ENCODE measurements at regions not wholly inside any gene's neighbourhood (a gene's known extent, or its start where the extent isn't known, plus 50 kb on each side); places are given as distances from the start of the nearest gene placed in this dataset.

DNA sequence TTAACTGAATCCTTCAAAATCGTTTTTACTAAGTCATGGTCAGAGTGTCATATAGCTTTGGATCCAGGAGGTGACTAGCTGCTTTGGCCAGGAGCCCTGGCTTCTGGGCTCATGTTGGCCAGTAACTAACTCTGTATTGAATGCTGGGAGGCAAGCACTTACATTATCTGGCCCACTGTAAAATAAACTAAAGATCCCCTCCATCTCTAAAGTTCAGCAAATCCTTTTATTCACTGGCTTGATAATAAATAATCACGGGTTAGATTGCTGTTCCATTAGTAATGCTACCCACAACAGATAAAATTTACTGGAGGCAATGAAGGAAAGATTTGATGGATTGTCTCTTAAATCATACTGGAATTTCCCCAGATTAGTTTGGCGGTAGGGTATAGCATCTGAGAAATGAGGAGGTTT, 382.2 kb upstream of the TLE4 start:
- no peak overlapping the region for H3K9ac ChIP-seq

DNA sequence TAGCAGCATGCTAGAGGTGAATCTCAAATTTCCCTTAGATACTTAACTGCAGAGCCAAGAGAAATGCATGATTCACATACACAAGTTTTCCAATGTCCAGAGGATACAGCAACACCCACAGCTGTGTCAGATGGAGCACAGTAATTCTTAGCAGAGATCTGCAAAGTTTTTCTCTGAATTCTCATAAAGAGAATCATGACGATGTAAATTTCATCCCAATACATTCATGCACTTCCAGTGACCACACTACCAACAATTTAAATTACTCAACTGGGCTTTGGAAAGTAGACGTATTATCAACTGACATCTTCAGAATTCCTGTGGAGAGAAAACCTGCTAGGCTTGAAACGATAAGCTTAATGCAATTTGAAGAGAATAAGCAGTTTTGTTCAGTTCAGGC, 378.8 kb upstream of the TLE4 start:
- Histone ChIP-seq H3K36me3 (no peaks in the 10 kb centered on the region), H3K27me3 (no peaks in the 10 kb centered on the region), H3K27ac (no peak overlapping the region), H3K9me3 (ENCODE audit: low read depth) (no peaks in the 10 kb centered on the region), H3K79me2 (ENCODE audit: low read depth) (no peaks in the 10 kb centered on the region), H3K4me1 (no peaks in the 10 kb centered on the region), H3K9ac (no peak overlapping the region), H3K4me3 (no peak overlapping the region), H3F3A (ENCODE audit: low read depth) (no peaks in the 10 kb centered on the region), H3K4me2 (no peak overlapping the region), H4K20me1 (ENCODE audit: low read depth) (no peaks in the 10 kb centered on the region), H2AFZ (replicated peaks) (no peak overlapping the region)
- Mint-ChIP-seq H3K27me3 (ENCODE audit: insufficient read depth, low read depth) (peaks cover 2% of the 10 kb centered on the region), H3K36me3 (no peaks in the 10 kb centered on the region), H3K9me3 (no peaks in the 10 kb centered on the region), H3K4me3 (no peak overlapping the region), H3K4me1 (no peaks in the 10 kb centered on the region), H3K27ac (no peak overlapping the region)
- TF ChIP-seq, protein P1, sequence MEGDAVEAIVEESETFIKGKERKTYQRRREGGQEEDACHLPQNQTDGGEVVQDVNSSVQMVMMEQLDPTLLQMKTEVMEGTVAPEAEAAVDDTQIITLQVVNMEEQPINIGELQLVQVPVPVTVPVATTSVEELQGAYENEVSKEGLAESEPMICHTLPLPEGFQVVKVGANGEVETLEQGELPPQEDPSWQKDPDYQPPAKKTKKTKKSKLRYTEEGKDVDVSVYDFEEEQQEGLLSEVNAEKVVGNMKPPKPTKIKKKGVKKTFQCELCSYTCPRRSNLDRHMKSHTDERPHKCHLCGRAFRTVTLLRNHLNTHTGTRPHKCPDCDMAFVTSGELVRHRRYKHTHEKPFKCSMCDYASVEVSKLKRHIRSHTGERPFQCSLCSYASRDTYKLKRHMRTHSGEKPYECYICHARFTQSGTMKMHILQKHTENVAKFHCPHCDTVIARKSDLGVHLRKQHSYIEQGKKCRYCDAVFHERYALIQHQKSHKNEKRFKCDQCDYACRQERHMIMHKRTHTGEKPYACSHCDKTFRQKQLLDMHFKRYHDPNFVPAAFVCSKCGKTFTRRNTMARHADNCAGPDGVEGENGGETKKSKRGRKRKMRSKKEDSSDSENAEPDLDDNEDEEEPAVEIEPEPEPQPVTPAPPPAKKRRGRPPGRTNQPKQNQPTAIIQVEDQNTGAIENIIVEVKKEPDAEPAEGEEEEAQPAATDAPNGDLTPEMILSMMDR (IDR thresholded peaks at IDR 0.05), result no peak
- TF ChIP-seq EZH2 (IDR thresholded peaks at IDR 0.05), result no peak
- no peak for TF ChIP-seq EZH2phosphoT487 (IDR thresholded peaks at IDR 0.05)
- no peak for DNase-seq (ENCODE audit: low spot score)

More for the DNA sequence above, 382.2 kb upstream of the TLE4 start:
- no peak for DNase-seq (ENCODE audit: low spot score)
- Mint-ChIP-seq H3K27ac (no peak overlapping the region), H3K27me3 (ENCODE audit: insufficient read depth, low read depth) (no peaks in the 10 kb centered on the region), H3K4me3 (no peak overlapping the region), H3K4me1 (no peaks in the 10 kb centered on the region), H3K36me3 (no peaks in the 10 kb centered on the region), H3K9me3 (peaks cover 4% of the 10 kb centered on the region)
- TF ChIP-seq, protein P1 (IDR thresholded peaks at IDR 0.05), result no peak
- TF ChIP-seq EZH2phosphoT487 (IDR thresholded peaks at IDR 0.05) (no peak), EZH2 (IDR thresholded peaks at IDR 0.05) (no peak)
- Histone ChIP-seq H3F3A (ENCODE audit: low read depth) (no peaks in the 10 kb centered on the region), H4K20me1 (ENCODE audit: low read depth) (no peaks in the 10 kb centered on the region), H3K27me3 (no peaks in the 10 kb centered on the region), H3K4me3 (no peak overlapping the region), H3K27ac (no peak overlapping the region), H3K79me2 (ENCODE audit: low read depth) (no peaks in the 10 kb centered on the region), H3K36me3 (no peaks in the 10 kb centered on the region), H2AFZ (replicated peaks) (no peak overlapping the region), H3K4me2 (no peak overlapping the region), H3K9me3 (ENCODE audit: low read depth) (no peaks in the 10 kb centered on the region), H3K4me1 (peaks cover 3% of the 10 kb centered on the region)

DNA sequence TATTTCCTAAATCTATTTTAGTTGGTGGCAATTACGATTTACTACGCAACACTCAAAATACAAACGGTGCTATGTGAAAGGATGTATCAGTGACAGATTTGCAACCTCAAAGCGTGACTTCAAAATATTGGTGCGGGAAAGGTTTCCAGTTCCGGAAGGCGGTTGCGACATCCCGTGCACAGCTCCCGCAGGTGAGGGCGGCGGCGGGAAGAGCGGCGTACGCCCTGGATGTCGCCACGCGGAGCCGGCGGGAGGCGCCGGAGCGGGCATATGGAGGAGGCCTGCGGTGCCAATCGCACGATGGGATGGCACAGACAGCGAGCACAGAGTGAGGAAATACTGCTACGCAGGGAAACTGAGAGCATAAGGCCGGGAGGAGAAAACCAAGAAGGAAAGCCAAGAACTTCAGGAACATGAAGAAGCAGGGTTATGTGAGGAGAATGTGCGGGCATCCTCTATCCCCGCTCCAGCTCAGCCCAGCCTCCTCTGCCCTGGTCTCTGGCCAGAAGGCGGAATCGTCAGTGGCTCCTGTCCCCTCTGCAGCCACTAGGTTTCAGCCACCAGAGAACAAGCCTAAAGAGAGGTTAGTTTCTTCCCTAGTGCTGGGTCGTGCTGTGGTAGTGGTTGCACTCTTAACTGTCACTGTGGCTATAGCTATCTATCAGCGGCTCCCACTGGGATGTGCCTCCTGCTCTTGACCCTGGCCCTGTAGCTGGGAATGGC, 378.1 kb upstream of the TLE4 start:
- TF ChIP-seq EZH2 (IDR thresholded peaks at IDR 0.05) (no peak), EZH2phosphoT487 (IDR thresholded peaks at IDR 0.05) (no peak)
- TF ChIP-seq, protein P1 (IDR thresholded peaks at IDR 0.05), result no peak
- H3K27ac Mint-ChIP-seq, result no peak overlapping the region
- Histone ChIP-seq H3K9ac (no peak overlapping the region), H3K27ac (no peak overlapping the region), H2AFZ (replicated peaks) (no peak overlapping the region), H3F3A (ENCODE audit: low read depth) (no peaks in the 10 kb centered on the region), H3K4me2 (no peak overlapping the region), H3K27me3 (no peaks in the 10 kb centered on the region), H3K4me3 (no peak overlapping the region), H3K36me3 (no peaks in the 10 kb centered on the region), H4K20me1 (ENCODE audit: low read depth) (no peaks in the 10 kb centered on the region), H3K79me2 (ENCODE audit: low read depth) (no peaks in the 10 kb centered on the region), H3K4me1 (no peaks in the 10 kb centered on the region), H3K9me3 (ENCODE audit: low read depth) (no peaks in the 10 kb centered on the region)
- no peak for DNase-seq (ENCODE audit: low spot score)
- peaks cover 2% of the 10 kb centered on the region for H3K27me3 Mint-ChIP-seq (ENCODE audit: insufficient read depth, low read depth)
- H3K4me3 Mint-ChIP-seq, result no peak overlapping the region
- no peaks in the 10 kb centered on the region for H3K4me1 Mint-ChIP-seq
- no peaks in the 10 kb centered on the region for H3K36me3 Mint-ChIP-seq
- H3K9me3 Mint-ChIP-seq, result no peaks in the 10 kb centered on the region
